Sigmoid colon (tissue), 4 donors: ENCODE measurements at regions not wholly inside any gene's neighbourhood (a gene's known extent, or its start where the extent isn't known, plus 50 kb on each side); places are given as distances from the start of the nearest gene placed in this dataset.

ENCODE experiments used
- EP300 ChIP-seq, 4 donors: sonication (generic); formaldehyde crosslinking; IDR thresholded peaks; one replicate each; pipeline ENCODE4 v1.6.1; 2017; ENCODE audit warnings: antibody characterized with exemption in 4 of 4
- POLR2A ChIP-seq, 2 donors: fragments of 450-650 bp; IDR thresholded peaks; one replicate each; pipeline ENCODE4 v1.6.1; 2016; ENCODE audit warnings: antibody characterized with exemption in 2 of 2, mild to moderate bottlenecking in 2 of 2, moderate library complexity in 2 of 2
- POLR2AphosphoS5 ChIP-seq, 4 donors: sonication (generic); formaldehyde crosslinking; IDR thresholded peaks; one replicate each; pipeline ENCODE4 v1.6.1; 2017; ENCODE audit warnings: antibody characterized with exemption in 4 of 4

- TF ChIP-seq POLR2A (IDR thresholded peaks at IDR 0.05) (no peak), POLR2AphosphoS5 (IDR thresholded peaks at IDR 0.05) (no peak), EP300 (IDR thresholded peaks at IDR 0.05) (no peak)
Observed at GRCh38 chr15:87727073-87727472, 529.5 kb downstream of the NTRK3 start.
